Epithelial cell of proximal tubule (primary cell): ENCODE measurements at regions not wholly inside any gene's neighbourhood (a gene's known extent, or its start where the extent isn't known, plus 50 kb on each side); places are given as distances from the start of the nearest gene placed in this dataset.
"Not testable (repeated sequence)": the region's sequence is repeated elsewhere in the genome, so short reads cannot be mapped to it uniquely, and the experiment has no call there.

Source experiments
- DNase-seq: peaks from one replicate; pipeline ENCODE4 v3.0.0-alpha.2; 2011; ENCODE audit warnings: low read depth
- H3K4me3 ChIP-seq: 2 replicates; pipeline ENCODE4 v1.5.1; 2011; ENCODE audit warnings: low read depth, mild to moderate bottlenecking, low read length
- CTCF ChIP-seq: conservative IDR thresholded peaks from 2 replicates; pipeline ENCODE4 v1.5.1; 2012; ENCODE audit warnings: low read depth, mild to moderate bottlenecking, low read length

DNA sequence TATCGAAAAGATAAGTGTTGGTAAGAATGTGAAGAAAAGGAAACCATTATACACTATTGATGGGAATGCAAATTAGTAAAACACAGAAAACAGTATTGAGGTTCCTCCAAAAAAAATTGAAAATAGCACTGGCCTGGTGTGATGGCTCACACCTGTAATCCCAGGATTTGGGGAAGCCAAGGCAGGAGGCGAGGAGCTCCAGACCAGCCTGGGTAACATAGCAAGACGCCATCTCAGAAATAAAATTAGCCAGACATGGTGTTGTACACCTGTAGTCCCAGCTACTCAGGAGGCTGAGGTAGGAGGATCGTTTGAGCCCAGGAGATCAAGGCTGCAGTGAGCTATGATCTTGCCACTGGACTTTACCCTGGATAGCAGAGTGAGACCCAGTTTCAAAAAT is 5303.4 kb upstream of the TPTE start:
- DNase-seq, result not testable (repeated sequence)

GRCh38 chr21:5219988-5220387 is 5301.4 kb upstream of the TPTE start:
- H3K4me3 ChIP-seq, DNase-seq: not testable (repeated sequence)

More for the DNA sequence above, 5303.4 kb upstream of the TPTE start:
- H3K4me3 ChIP-seq, result not testable (repeated sequence)

GRCh38 chr21:5220468-5220867 is 5300.9 kb upstream of the TPTE start:
- TF ChIP-seq CTCF, result peak; percentile 31
- not testable (repeated sequence) for H3K4me3 ChIP-seq, DNase-seq

DNA sequence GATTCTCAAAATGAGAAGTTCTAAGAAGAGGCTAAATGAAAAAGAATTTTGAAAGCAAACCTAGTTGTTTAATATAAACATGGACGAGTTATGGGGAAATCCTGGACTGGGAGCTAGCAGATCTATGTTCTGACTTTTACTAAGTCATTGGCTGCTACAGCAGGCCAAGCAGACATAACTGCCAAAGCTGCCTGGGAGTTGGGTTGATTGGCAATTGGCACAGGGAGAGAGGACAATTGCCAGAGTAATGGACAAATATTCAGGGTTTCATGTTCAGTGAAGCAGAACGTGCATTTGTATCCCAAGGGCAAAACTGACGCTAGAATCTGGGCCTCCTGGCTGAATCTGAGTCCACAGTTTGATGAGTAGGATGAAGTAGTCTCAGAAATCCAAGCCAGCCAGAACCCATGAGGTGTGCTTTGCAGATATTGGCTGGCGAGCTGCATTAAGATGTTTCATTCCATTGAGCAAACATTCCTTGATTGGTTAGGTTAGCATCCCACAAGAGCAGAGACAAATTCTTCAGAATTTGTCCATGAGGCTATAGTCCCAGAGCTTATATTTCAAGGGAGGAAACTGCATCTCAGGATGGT is 5299.8 kb upstream of the TPTE start:
- not testable (repeated sequence) for H3K4me3 ChIP-seq, DNase-seq

DNA sequence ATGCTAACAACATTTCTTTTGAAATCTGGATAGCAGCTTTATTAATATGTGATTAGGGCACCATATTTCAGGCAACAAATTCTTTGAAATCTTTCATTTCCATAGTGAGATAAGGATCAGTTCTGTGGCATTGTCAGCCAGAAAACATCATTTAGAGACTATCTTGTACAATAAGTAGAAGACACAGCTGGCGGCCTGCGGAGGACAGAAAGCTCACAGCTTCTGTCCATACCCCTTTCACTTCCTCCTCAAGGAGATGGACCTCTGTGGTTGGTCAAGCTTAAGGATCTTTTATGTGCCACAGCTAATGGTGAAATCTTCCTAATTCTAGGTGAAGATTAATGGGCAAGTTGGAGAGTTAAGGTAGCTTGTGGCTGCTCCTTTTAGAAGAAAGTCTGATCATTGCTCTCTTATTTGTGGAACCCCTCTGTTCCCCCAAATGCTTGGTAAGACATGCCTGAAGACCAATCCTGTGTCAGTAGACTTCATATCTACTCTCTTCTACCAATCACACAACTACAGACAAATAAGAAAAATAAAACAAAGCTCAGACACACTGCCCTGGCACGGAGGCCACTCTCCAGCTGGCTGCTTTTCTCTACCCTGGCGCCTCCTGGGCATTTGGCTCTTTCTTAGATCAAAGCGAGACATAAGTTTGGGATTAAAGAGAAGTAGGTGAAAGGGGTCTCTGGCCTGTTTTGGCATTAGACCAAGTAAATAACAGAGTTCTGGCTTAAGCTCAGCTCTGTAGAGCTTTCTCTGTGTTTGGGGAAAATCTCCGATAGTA is 5298.2 kb upstream of the TPTE start:
- not testable (repeated sequence) for H3K4me3 ChIP-seq, DNase-seq

DNA sequence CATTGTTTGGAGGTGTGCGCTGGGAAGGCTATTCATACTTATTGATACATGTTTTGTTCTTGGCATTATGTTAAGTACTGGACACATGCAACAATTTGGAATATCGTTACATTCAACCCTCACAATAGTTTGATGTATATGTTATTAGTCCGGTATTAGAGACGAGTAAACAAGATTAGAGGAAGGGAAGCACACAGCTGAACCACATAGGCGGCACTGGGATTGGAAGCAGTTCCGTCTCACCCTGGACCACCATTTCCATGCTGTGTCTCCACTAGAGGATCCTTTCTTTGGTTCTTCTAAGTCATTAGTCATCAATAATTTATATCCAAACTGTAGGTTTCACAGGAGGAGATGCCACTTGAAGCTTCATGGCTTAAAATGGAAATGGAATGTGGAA is 5297.2 kb upstream of the TPTE start:
- H3K4me3 ChIP-seq, DNase-seq: not testable (repeated sequence)

DNA sequence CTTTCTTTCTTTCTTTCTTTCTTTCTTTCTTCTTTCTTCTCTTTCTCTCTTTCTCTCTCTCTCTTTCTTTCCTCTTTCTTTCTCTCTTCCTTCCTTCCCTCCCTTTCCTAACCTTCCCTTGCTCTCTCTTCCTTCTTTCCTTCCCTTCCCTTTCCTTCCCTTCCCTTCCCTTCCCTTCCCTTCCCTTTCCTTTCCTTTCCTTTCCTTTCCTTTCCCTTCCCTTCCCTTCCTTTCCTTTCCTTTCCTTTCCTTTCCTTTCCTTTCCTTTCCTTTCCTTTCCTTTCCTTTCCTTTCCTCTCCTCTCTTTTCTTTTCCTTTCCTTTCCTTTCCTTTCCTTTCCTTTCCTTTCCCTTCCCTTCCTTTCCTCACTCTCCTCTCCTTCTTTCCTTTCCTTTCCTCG is 5294.1 kb upstream of the TPTE start:
- H3K4me3 ChIP-seq, DNase-seq: not testable (repeated sequence)

DNA sequence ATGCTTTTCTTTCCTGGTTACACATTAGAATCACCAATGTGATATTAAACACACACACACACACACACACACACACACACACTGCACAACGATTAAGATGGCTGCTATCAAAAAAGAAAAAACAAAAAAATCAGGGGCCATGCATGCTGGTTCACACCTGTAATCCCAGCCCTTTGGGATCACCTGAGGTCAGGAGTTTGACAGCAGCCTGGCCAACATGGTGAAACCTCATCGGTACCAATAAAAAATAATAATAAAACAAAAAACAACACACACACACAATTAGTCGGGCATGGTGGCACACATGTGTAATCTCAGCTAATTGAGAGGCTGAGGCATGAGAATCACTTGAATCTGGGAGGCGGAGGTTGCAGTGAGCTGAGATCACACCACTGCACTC is 5290.8 kb upstream of the TPTE start:
- not testable (repeated sequence) for H3K4me3 ChIP-seq, DNase-seq

DNA sequence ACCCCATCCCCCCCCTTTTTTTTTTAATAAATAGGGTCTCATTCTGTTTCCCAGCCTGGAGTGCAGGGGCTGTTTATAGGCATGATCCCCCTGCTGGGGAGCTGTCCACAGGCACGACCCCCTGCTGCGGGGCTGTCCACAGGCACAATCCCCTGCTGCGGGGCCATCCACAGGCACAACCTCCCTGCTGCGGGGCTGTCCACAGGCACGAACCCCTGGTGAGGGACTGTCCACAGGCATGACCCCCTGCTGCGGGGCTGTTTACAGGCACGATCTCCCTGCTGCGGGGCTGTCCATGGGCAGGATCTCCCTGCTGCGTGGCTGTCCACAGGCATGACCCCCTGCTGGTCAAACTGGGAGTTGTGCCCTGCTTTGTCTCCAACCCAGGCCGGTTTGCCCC is 5290.1 kb upstream of the TPTE start:
- DNase-seq, result not testable (repeated sequence)

GRCh38 chr21:5232176-5232958 is 5289.0 kb upstream of the TPTE start:
- DNase-seq, H3K4me3 ChIP-seq: not testable (repeated sequence)

More for the DNA sequence above, 5290.1 kb upstream of the TPTE start:
- H3K4me3 ChIP-seq, result not testable (repeated sequence)

GRCh38 chr21:5235761-5236160 is 5285.6 kb upstream of the TPTE start:
- DNase-seq, H3K4me3 ChIP-seq: not testable (repeated sequence)

DNA sequence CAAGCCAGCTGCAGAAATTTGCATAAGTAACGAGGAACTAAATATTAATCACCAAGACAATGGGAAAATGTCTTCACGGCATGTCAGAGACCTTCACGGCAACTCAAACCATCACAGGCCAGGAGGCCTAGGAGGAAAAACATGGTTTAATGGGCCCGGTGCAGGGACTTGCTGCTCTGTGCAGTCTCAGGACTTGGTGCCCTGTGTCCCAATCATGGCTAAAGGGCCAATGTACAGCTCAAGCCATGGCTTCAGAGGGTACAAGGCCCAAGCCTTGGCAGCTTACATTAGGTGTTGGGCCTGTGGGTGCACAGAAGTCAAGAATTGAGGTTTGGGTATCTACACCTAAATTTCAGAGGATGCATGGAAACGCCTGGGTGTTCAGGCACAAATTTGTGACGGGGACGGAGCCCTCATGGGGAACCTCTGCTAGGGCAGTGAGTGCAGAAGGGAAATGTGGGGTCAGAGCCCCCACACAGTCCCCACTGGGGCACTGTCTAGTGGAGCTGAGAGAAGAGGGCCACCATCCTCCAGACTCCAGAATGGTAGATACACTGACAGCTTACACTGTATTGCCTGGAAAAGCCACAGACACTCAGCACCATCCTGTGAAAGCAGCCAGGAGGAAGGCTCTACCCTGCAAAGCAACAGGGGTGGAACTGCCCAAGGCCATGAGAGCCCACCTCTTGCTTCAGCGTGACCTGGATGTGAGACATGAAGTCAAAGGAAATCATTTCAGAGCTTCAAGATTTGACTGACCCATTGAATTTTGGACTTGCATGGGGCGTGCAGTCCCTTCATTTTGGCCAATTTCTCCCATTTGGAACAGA is 5284.3 kb upstream of the TPTE start:
- not testable (repeated sequence) for DNase-seq

DNA sequence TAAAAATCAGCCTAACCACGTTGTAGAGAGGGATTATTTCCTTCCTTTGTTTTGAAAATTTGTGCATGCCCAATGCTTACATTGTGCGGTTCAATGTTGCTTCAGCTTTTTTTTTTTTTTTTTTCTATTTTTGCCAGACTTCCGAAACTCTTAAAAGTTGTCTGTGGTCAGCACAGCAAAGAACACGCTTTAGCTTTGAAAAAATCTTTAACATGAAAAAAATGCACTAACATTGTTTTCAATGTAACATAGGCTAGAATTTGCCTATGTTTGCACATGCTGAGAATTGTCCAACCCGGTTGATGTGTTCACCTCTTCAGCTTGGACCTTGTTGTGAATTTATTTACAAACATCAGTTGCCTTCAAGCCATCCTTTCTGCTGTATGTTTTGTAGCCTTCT is 5280.9 kb upstream of the TPTE start:
- not testable (repeated sequence) for DNase-seq

More for the DNA sequence above, 5284.3 kb upstream of the TPTE start:
- H3K4me3 ChIP-seq, result not testable (repeated sequence)

GRCh38 chr21:5242732-5243131 is 5278.7 kb upstream of the TPTE start:
- not testable (repeated sequence) for DNase-seq, H3K4me3 ChIP-seq

More for the DNA sequence above, 5280.9 kb upstream of the TPTE start:
- not testable (repeated sequence) for H3K4me3 ChIP-seq

DNA sequence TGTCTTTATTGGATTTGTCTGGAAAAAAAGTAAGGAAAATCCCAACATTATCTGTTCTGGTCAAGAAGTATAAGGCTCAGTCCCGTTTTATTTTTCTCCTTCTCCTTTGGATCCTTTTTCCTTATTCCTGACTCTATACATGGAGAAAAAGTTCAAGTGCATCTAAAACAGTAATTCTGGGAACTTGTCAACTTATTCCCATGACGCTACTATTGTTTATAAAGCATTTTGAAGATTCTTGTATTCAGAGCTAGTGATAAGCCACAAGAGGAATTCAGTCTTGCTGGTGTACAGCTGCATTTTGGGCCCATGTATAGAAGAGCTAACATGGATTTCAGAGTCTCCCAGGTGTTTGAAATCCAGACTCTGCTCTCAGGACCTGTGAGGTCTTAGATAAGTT is 5278.1 kb upstream of the TPTE start:
- not testable (repeated sequence) for H3K4me3 ChIP-seq, DNase-seq

GRCh38 chr21:5243715-5244375 is 5277.5 kb upstream of the TPTE start:
- DNase-seq, result not testable (repeated sequence)

GRCh38 chr21:5244376-5244718 is 5277.0 kb upstream of the TPTE start:
- not testable (repeated sequence) for H3K4me3 ChIP-seq, DNase-seq

More at GRCh38 chr21:5243715-5244375, 5277.5 kb upstream of the TPTE start:
- not testable (repeated sequence) for H3K4me3 ChIP-seq
